ENCODE measurements at regions not wholly inside any gene's neighbourhood (a gene's known extent, or its start where the extent isn't known, plus 50 kb on each side); places are given as distances from the start of the nearest gene placed in this dataset.

GRCh38 chr6:139423971-139424667 is 49.7 kb upstream of the CITED2 start:
- Histone ChIP-seq H3K27ac (no peak overlapping the region), H3K4me3 (no peak overlapping the region), H3K36me3 (no peaks in the 10 kb centered on the region), H3K4me1 (peaks cover 0 to 19% (median 0%) of the 10 kb centered on the region in 12 donors), H3K27me3 (no peaks in the 10 kb centered on the region), H3K9me3 (no peaks in the 10 kb centered on the region)
- WGBS, 4 donors, result 88 to 92% (median 91%) methylated on average over 12 of the region's 12 CpGs
- ATAC-seq (no peak), DNase-seq (no peak)
- intact Hi-C loops (cut with DNase I), result no loop called here
- TF ChIP-seq POLR2A (IDR thresholded peaks at IDR 0.05), result no peak
- TF ChIP-seq, protein P1, sequence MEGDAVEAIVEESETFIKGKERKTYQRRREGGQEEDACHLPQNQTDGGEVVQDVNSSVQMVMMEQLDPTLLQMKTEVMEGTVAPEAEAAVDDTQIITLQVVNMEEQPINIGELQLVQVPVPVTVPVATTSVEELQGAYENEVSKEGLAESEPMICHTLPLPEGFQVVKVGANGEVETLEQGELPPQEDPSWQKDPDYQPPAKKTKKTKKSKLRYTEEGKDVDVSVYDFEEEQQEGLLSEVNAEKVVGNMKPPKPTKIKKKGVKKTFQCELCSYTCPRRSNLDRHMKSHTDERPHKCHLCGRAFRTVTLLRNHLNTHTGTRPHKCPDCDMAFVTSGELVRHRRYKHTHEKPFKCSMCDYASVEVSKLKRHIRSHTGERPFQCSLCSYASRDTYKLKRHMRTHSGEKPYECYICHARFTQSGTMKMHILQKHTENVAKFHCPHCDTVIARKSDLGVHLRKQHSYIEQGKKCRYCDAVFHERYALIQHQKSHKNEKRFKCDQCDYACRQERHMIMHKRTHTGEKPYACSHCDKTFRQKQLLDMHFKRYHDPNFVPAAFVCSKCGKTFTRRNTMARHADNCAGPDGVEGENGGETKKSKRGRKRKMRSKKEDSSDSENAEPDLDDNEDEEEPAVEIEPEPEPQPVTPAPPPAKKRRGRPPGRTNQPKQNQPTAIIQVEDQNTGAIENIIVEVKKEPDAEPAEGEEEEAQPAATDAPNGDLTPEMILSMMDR (IDR thresholded peaks at IDR 0.05), result no peak

Small RNAs in the stretch of these regions (microRNA-seq; reads per million reads assigned to microRNA genes)
- gene MIR3668, result 0 reads per million in 4 donors
- gene MIR4465, result 0 reads per million in 4 donors

All from heart left ventricle (tissue), 16 donors.